Endothelial cell (in vitro differentiated cells): ENCODE measurements at regions not wholly inside any gene's neighbourhood (a gene's known extent, or its start where the extent isn't known, plus 50 kb on each side); places are given as distances from the start of the nearest gene placed in this dataset.
"Not testable (repeated sequence)": the region's sequence is repeated elsewhere in the genome, so short reads cannot be mapped to it uniquely, and the experiment has no call there.

Experiments
- DNase-seq: peaks from one replicate; pipeline ENCODE4 v3.0.0; 2021; ENCODE audit warnings: low spot score
- H3K27ac Mint-ChIP-seq: one replicate; pipeline ENCODE4 v1.8.0; 2021; ENCODE audit warnings: mixed read lengths, inconsistent platforms; ENCODE audit not compliant: unreplicated experiment
- H3K27me3 Mint-ChIP-seq: one replicate; pipeline ENCODE4 v1.8.0; 2021; ENCODE audit warnings: mild to moderate bottlenecking, moderate library complexity, mixed read lengths, inconsistent platforms; ENCODE audit not compliant: unreplicated experiment
- H3K36me3 Mint-ChIP-seq: one replicate; pipeline ENCODE4 v1.8.0; 2021; ENCODE audit warnings: mild to moderate bottlenecking, low read depth, mixed read lengths, inconsistent platforms; ENCODE audit not compliant: unreplicated experiment
- H3K4me1 Mint-ChIP-seq: one replicate; pipeline ENCODE4 v1.8.0; 2021; ENCODE audit warnings: mild to moderate bottlenecking, mixed read lengths, inconsistent platforms; ENCODE audit not compliant: unreplicated experiment
- H3K4me3 Mint-ChIP-seq: one replicate; pipeline ENCODE4 v1.8.0; 2021; ENCODE audit warnings: mild to moderate bottlenecking, mixed read lengths, inconsistent platforms; ENCODE audit not compliant: unreplicated experiment
- H3K9me3 Mint-ChIP-seq: one replicate; pipeline ENCODE4 v1.8.0; 2021; ENCODE audit warnings: mixed read lengths, inconsistent platforms; ENCODE audit not compliant: unreplicated experiment
- CTCF ChIP-seq: fragments of 200-600 bp; sonication (generic); IDR thresholded peaks from one replicate; pipeline ENCODE4 v1.5.0; 2021; ENCODE audit warnings: antibody characterized with exemption; ENCODE audit not compliant: unreplicated experiment

GRCh38 chr13:99730403-99730802, 229.1 kb downstream of the TM9SF2 start:
- no peak for DNase-seq
- H3K27ac Mint-ChIP-seq: no peak overlapping the region
- no peaks in the 10 kb centered on the region for H3K27me3 Mint-ChIP-seq
- peaks cover 30% of the 10 kb centered on the region for H3K4me1 Mint-ChIP-seq
- no peak for TF ChIP-seq CTCF
- no peaks in the 10 kb centered on the region for H3K36me3 Mint-ChIP-seq
- no peak overlapping the region for H3K4me3 Mint-ChIP-seq
- no peaks in the 10 kb centered on the region for H3K9me3 Mint-ChIP-seq

GRCh38 chr13:99729745-99730144, 228.5 kb downstream of the TM9SF2 start:
- Mint-ChIP-seq H3K27ac (no peak overlapping the region), H3K4me1 (peaks cover 37% of the 10 kb centered on the region)

GRCh38 chr13:99727651-99728050, 226.4 kb downstream of the TM9SF2 start:
- not testable (repeated sequence) for H3K4me3 Mint-ChIP-seq, DNase-seq, H3K9me3 Mint-ChIP-seq, H3K36me3 Mint-ChIP-seq, H3K27me3 Mint-ChIP-seq, H3K27ac Mint-ChIP-seq
- peaks cover 30% of the 10 kb centered on the region for H3K4me1 Mint-ChIP-seq

More at GRCh38 chr13:99729745-99730144, 228.5 kb downstream of the TM9SF2 start:
- no peak for DNase-seq
- Mint-ChIP-seq H3K9me3 (no peaks in the 10 kb centered on the region), H3K4me3 (no peak overlapping the region), H3K36me3 (no peaks in the 10 kb centered on the region), H3K27me3 (no peaks in the 10 kb centered on the region)
- TF ChIP-seq CTCF: no peak

- DNase-seq: no peak
- no peaks in the 10 kb centered on the region for H3K9me3 Mint-ChIP-seq
- no peak for TF ChIP-seq CTCF
- no peak overlapping the region for H3K27ac Mint-ChIP-seq
- H3K36me3 Mint-ChIP-seq: no peaks in the 10 kb centered on the region
- H3K4me3 Mint-ChIP-seq: no peak overlapping the region
- peaks cover 35% of the 10 kb centered on the region for H3K4me1 Mint-ChIP-seq
- H3K27me3 Mint-ChIP-seq: no peaks in the 10 kb centered on the region
Measured at GRCh38 chr13:99726282-99726894, 225.1 kb downstream of the TM9SF2 start.

- H3K36me3 Mint-ChIP-seq: no peaks in the 10 kb centered on the region
Measured at GRCh38 chr13:99725644-99726043, 224.4 kb downstream of the TM9SF2 start.

More at GRCh38 chr13:99725644-99726043, 224.4 kb downstream of the TM9SF2 start:
- Mint-ChIP-seq H3K27ac (no peak overlapping the region), H3K9me3 (no peaks in the 10 kb centered on the region), H3K27me3 (peaks cover under 1% of the 10 kb centered on the region), H3K4me3 (no peak overlapping the region), H3K4me1 (peaks cover 36% of the 10 kb centered on the region)
- DNase-seq: no peak
- TF ChIP-seq CTCF: no peak
